HG03097 (cell line): ENCODE measurements at regions not wholly inside any gene's neighbourhood (a gene's known extent, or its start where the extent isn't known, plus 50 kb on each side); places are given as distances from the start of the nearest gene placed in this dataset.

Experiments used
- ATAC-seq: cut with Tn5 transposase; IDR thresholded peaks from one replicate; pipeline ENCODE4 v1.9.1; 2021; ENCODE audit not compliant: unreplicated experiment, low FRiP score

GRCh38 chr2:196338440-196338839 lies 167.1 kb upstream of the STK17B start:
- no peak for ATAC-seq

GRCh38 chr2:196341277-196341841 lies 170.0 kb upstream of the STK17B start:
- no peak for ATAC-seq

- no peak for ATAC-seq
Measured at GRCh38 chr2:196344397-196344796, 173.0 kb upstream of the STK17B start.

- ATAC-seq, result no peak
Measured at GRCh38 chr2:196353717-196354116, 182.3 kb upstream of the STK17B start.

- ATAC-seq, result no peak
Measured at GRCh38 chr2:196354186-196354585, 182.8 kb upstream of the STK17B start.

GRCh38 chr2:196356332-196356731 lies 185.0 kb upstream of the STK17B start:
- no peak for ATAC-seq

- ATAC-seq, result no peak
Measured at GRCh38 chr2:196360650-196361049, 189.3 kb upstream of the STK17B start.

GRCh38 chr2:196361606-196362326 lies 190.4 kb upstream of the STK17B start:
- ATAC-seq, result no peak

GRCh38 chr2:196362973-196363549 lies 191.7 kb upstream of the STK17B start:
- no peak for ATAC-seq

GRCh38 chr2:196365145-196365544 lies 193.8 kb upstream of the STK17B start:
- ATAC-seq, result no peak

GRCh38 chr2:196365923-196366322 lies 194.5 kb upstream of the STK17B start:
- ATAC-seq, result no peak

- no peak for ATAC-seq
Measured at GRCh38 chr2:196367633-196368032, 196.3 kb upstream of the STK17B start.

- ATAC-seq, result no peak
Measured at GRCh38 chr2:196368546-196369225, 197.3 kb upstream of the STK17B start.

GRCh38 chr2:196369967-196370366 lies 198.6 kb upstream of the STK17B start:
- ATAC-seq, result no peak

- ATAC-seq, result no peak
Measured at GRCh38 chr2:196370381-196370780, 199.0 kb upstream of the STK17B start.

- no peak for ATAC-seq
Measured at GRCh38 chr2:196372276-196372809, 201.0 kb upstream of the STK17B start.

GRCh38 chr2:196372811-196373664 lies 201.7 kb upstream of the STK17B start:
- no peak for ATAC-seq

GRCh38 chr2:196376984-196377877 lies 205.9 kb upstream of the STK17B start:
- ATAC-seq, result no peak

GRCh38 chr2:196379600-196379999 lies 208.2 kb upstream of the STK17B start:
- ATAC-seq, result no peak
